Fibroblast of the aortic adventitia (primary cell): ENCODE measurements at regions not wholly inside any gene's neighbourhood (a gene's known extent, or its start where the extent isn't known, plus 50 kb on each side); places are given as distances from the start of the nearest gene placed in this dataset.

Experiments
- DNase-seq: peaks from one replicate; pipeline ENCODE4 v3.0.0-alpha.2; 2010; ENCODE audit warnings: low read depth
- H3K4me3 ChIP-seq: 2 replicates; pipeline ENCODE4 v1.5.1; 2011; ENCODE audit warnings: low read depth, mild to moderate bottlenecking, control low read depth, low read length, moderate library complexity
- CTCF ChIP-seq: IDR thresholded peaks from 2 replicates; pipeline ENCODE4 v1.5.1; 2011; ENCODE audit warnings: mild to moderate bottlenecking, low read length, control low read depth, inconsistent platforms; ENCODE audit not compliant: insufficient read depth

GRCh38 chr17:73947281-73947965, 256.1 kb upstream of the RPL38 start:
- DNase-seq: no peak
- H3K4me3 ChIP-seq: no peak overlapping the region
- TF ChIP-seq CTCF: no peak

GRCh38 chr17:73947966-73948355, 255.5 kb upstream of the RPL38 start:
- no peak for DNase-seq
- no peak overlapping the region for H3K4me3 ChIP-seq
- TF ChIP-seq CTCF: no peak

GRCh38 chr17:73949903-73950592, 253.4 kb upstream of the RPL38 start:
- no peak for DNase-seq
- no peak for TF ChIP-seq CTCF
- H3K4me3 ChIP-seq: no peak overlapping the region

- H3K4me3 ChIP-seq: no peak overlapping the region
- DNase-seq: no peak
- TF ChIP-seq CTCF: no peak
Measured at GRCh38 chr17:73950593-73950914, 252.9 kb upstream of the RPL38 start.

- H3K4me3 ChIP-seq: no peak overlapping the region
- no peak for TF ChIP-seq CTCF
- no peak for DNase-seq
Measured at GRCh38 chr17:73952082-73952479, 251.4 kb upstream of the RPL38 start.

- no peak for TF ChIP-seq CTCF
- DNase-seq: no peak
- H3K4me3 ChIP-seq: no peak overlapping the region
Measured at GRCh38 chr17:73952480-73953205, 250.8 kb upstream of the RPL38 start.
